Caco-2 (cell line): ENCODE measurements at regions not wholly inside any gene's neighbourhood (a gene's known extent, or its start where the extent isn't known, plus 50 kb on each side); places are given as distances from the start of the nearest gene placed in this dataset.

Experiments used
- BruUV-seq: library from RNA; stranded (reverse); fragments of 400-500 nt; replicated peaks from 2 replicates; lab custom pipeline; 2021; lab: Mats Ljungman, UMichigan
- CTCF ChIA-PET: fragments of 300-600 bp; sonication (Branson Sonifier 250); formaldehyde crosslinking; loops from one replicate; lab custom pipeline; 2022; ENCODE audit warnings: antibody characterized with exemption; lab: Charles Lee
- POLR2A ChIA-PET: fragments of 300-600 bp; sonication (Branson Sonifier 250); formaldehyde crosslinking; loops from one replicate; lab custom pipeline; 2022; ENCODE audit warnings: antibody characterized with exemption; lab: Charles Lee
- DNase-seq, 2 experiments: peaks; one replicate each; pipeline versions ENCODE4 v3.0.0 to v3.0.0-alpha.2; 2020 to 2022
- H3K27me3 ChIP-seq: replicated peaks from 2 replicates; pipeline ENCODE4 v1.6.0; 2011; ENCODE audit warnings: low read length; ENCODE audit not compliant: control insufficient read depth, insufficient read depth
- H3K36me3 ChIP-seq: 2 replicates; pipeline ENCODE4 v1.5.1; 2011; ENCODE audit warnings: low read length; ENCODE audit not compliant: control insufficient read depth, insufficient read depth
- H3K4me1 ChIP-seq: fragments of 250-450 bp; sonication (Bioruptor Pico); 2 replicates; pipeline ENCODE4 v1.5.1; 2020; ENCODE audit warnings: mild to moderate bottlenecking
- H3K4me3 ChIP-seq: 2 replicates; pipeline ENCODE4 v1.5.1; 2011; ENCODE audit warnings: low read depth, mild to moderate bottlenecking, control low read depth, low read length
- H3K9me3 ChIP-seq: fragments of 250-450 bp; sonication (Bioruptor Pico); 2 replicates; pipeline ENCODE4 v1.5.1; 2020; ENCODE audit warnings: mild to moderate bottlenecking, moderate library complexity
- H3K27ac Mint-ChIP-seq: one replicate; pipeline ENCODE4 v1.8.0; 2022; ENCODE audit warnings: mixed read lengths; ENCODE audit not compliant: unreplicated experiment
- H3K27me3 Mint-ChIP-seq: one replicate; pipeline ENCODE4 v1.8.0; 2022; ENCODE audit warnings: mixed read lengths; ENCODE audit not compliant: insufficient read depth, unreplicated experiment
- H3K36me3 Mint-ChIP-seq: one replicate; pipeline ENCODE4 v1.8.0; 2022; ENCODE audit warnings: mild to moderate bottlenecking, mixed read lengths; ENCODE audit not compliant: insufficient read depth, unreplicated experiment
- H3K4me1 Mint-ChIP-seq: one replicate; pipeline ENCODE4 v1.8.0; 2022; ENCODE audit warnings: low read depth, mixed read lengths; ENCODE audit not compliant: unreplicated experiment
- H3K4me3 Mint-ChIP-seq: one replicate; pipeline ENCODE4 v1.8.0; 2022; ENCODE audit warnings: mild to moderate bottlenecking, moderate library complexity, mixed read lengths; ENCODE audit not compliant: unreplicated experiment
- H3K9me3 Mint-ChIP-seq: one replicate; pipeline ENCODE4 v1.8.0; 2022; ENCODE audit warnings: mixed read lengths; ENCODE audit not compliant: unreplicated experiment
- CTCF ChIP-seq, 2 experiments: fragments of 200-600 bp in 1 of 2; IDR thresholded peaks; 1 replicate in 1 of 2; 2 replicates in 1 of 2; pipeline versions ENCODE4 v1.5.1 to v1.8.0; 2011 to 2022; ENCODE audit warnings: antibody characterized with exemption in 1 of 2, control low read depth in 1 of 2, inconsistent platforms in 1 of 2, low read depth in 1 of 2, low read length in 1 of 2, mild to moderate bottlenecking in 1 of 2, moderate library complexity in 1 of 2; ENCODE audit not compliant: insufficient read depth in 1 of 2, severe bottlenecking in 1 of 2, unreplicated experiment in 1 of 2
- intact Hi-C: fragments of 100-400 bp; cut with micrococcal nuclease; formaldehyde crosslinking; loops from one replicate; pipeline ENCODE4 v1.10.0; 2022; ENCODE audit not compliant: unreplicated experiment

- H3K4me3 ChIP-seq = no peak overlapping the region
- H3K27me3 ChIP-seq = no peaks in the 10 kb centered on the region; the same call in 1 of the 2 replicates
- peak; percentile 73 to 93 for TF ChIP-seq CTCF (IDR thresholded peaks at IDR 0.05; ENCODE audit: insufficient read depth in 1 of 2, low read depth in 1 of 2, low read length in 1 of 2, severe bottlenecking in 1 of 2, unreplicated experiment in 1 of 2)
- BruUV-seq = no TSS peak
- Mint-ChIP-seq H3K4me1 (no peaks in the 10 kb centered on the region), H3K27me3 (peaks cover 37% of the 10 kb centered on the region), H3K27ac (no peak overlapping the region), H3K4me3 (no peak overlapping the region), H3K36me3 (no peaks in the 10 kb centered on the region), H3K9me3 (no peaks in the 10 kb centered on the region)
- no peaks in the 10 kb centered on the region for H3K9me3 ChIP-seq
- peak; percentile 66 to 72 for DNase-seq
- no peaks in the 10 kb centered on the region for H3K4me1 ChIP-seq
- ChIA-PET CTCF (interaction anchor here (1.3 kb wide), 1 partner anchor 204 kb away, joined by 3 read pairs; no protein-coding TSS in a partner anchor), POLR2A (no interaction called here)
- no peaks in the 10 kb centered on the region for H3K36me3 ChIP-seq
- intact Hi-C loops = loop anchor here (1.0 kb wide), 3 partner anchors 89 to 204 kb away; no protein-coding TSS in a partner anchor
Measured at GRCh38 chr10:2839081-2839725, 228.1 kb upstream of the PFKP start.

GRCh38 chr10:2837674-2838073, 229.7 kb upstream of the PFKP start:
- peaks cover under 1% of the 10 kb centered on the region; the same call in 1 of the 2 replicates for H3K27me3 ChIP-seq
- no peak for TF ChIP-seq CTCF (IDR thresholded peaks at IDR 0.05; ENCODE audit: insufficient read depth in 1 of 2, low read depth in 1 of 2, low read length in 1 of 2, severe bottlenecking in 1 of 2, unreplicated experiment in 1 of 2)
- H3K27ac Mint-ChIP-seq = no peak overlapping the region
- H3K36me3 ChIP-seq = no peaks in the 10 kb centered on the region
- intact Hi-C loops = no loop called here
- DNase-seq = no peak
- H3K36me3 Mint-ChIP-seq = no peaks in the 10 kb centered on the region
- no TSS peak for BruUV-seq
- no peaks in the 10 kb centered on the region for H3K4me1 Mint-ChIP-seq
- no peaks in the 10 kb centered on the region for H3K9me3 ChIP-seq
- ChIA-PET POLR2A (no interaction called here), CTCF (no interaction called here)
- H3K27me3 Mint-ChIP-seq = peaks cover 43% of the 10 kb centered on the region
- no peak overlapping the region for H3K4me3 Mint-ChIP-seq
- H3K9me3 Mint-ChIP-seq = no peaks in the 10 kb centered on the region
- H3K4me3 ChIP-seq = no peak overlapping the region
- H3K4me1 ChIP-seq = no peaks in the 10 kb centered on the region

- Mint-ChIP-seq H3K27me3 (peaks cover 44% of the 10 kb centered on the region), H3K27ac (no peak overlapping the region), H3K4me1 (no peaks in the 10 kb centered on the region), H3K9me3 (no peaks in the 10 kb centered on the region), H3K36me3 (no peaks in the 10 kb centered on the region), H3K4me3 (no peak overlapping the region)
- intact Hi-C loops = no loop called here
- DNase-seq = no peak
- ChIA-PET POLR2A (interaction anchor here (0.7 kb wide), 1 partner anchor 13 kb away, joined by 7 read pairs; no protein-coding TSS in a partner anchor), CTCF (no interaction called here)
- Histone ChIP-seq H3K4me3 (no peak overlapping the region), H3K4me1 (no peaks in the 10 kb centered on the region), H3K9me3 (no peaks in the 10 kb centered on the region), H3K27me3 (peaks cover 1% of the 10 kb centered on the region; the same call in 1 of the 2 replicates), H3K36me3 (no peaks in the 10 kb centered on the region)
- no peak for TF ChIP-seq CTCF (IDR thresholded peaks at IDR 0.05; ENCODE audit: insufficient read depth in 1 of 2, low read depth in 1 of 2, low read length in 1 of 2, severe bottlenecking in 1 of 2, unreplicated experiment in 1 of 2)
- no TSS peak for BruUV-seq
Measured at GRCh38 chr10:2836921-2837662, 230.3 kb upstream of the PFKP start.
